HepG2 (cell line): ENCODE measurements at regions not wholly inside any gene's neighbourhood (a gene's known extent, or its start where the extent isn't known, plus 50 kb on each side); places are given as distances from the start of the nearest gene placed in this dataset.

Experiments
- GTF2F1 ChIP-seq: fragments of 150-350 bp; IDR thresholded peaks from 2 replicates; pipeline ENCODE4 v1.6.1; 2014; ENCODE audit warnings: low read length
- TF ChIP-seq, protein P1 (sequence below): sonication (generic); formaldehyde crosslinking; IDR thresholded peaks from 2 replicates; pipeline ENCODE4 v1.4.0; 2020; ENCODE audit warnings: missing genetic modification reagents
- TF ChIP-seq, protein P2 (sequence below): sonication (generic); formaldehyde crosslinking; IDR thresholded peaks from 2 replicates; pipeline ENCODE4 v1.4.0; 2020; ENCODE audit warnings: missing genetic modification reagents
- TF ChIP-seq, protein P3 (sequence below): sonication (generic); formaldehyde crosslinking; IDR thresholded peaks from 2 replicates; pipeline ENCODE4 v1.5.0; 2020; ENCODE audit warnings: mild to moderate bottlenecking, missing genetic modification reagents, moderate library complexity

DNA sequence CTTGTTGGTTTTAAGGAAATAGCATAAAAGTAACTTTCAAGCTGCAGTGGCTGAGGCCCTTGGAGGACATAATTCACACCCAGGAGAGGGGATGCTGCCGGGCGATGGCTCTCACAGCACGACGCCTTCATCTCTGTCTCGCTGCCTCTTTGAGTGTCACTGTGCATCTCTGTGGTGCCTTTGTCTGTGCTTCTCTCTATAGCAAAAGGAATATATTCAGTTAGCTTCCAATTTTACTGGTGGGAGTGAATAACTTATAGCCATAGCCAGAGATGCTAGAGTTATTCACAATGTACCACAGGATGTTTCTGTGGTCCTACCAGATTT, 276.7 kb downstream of the SYK start:
- TF ChIP-seq, protein P1, sequence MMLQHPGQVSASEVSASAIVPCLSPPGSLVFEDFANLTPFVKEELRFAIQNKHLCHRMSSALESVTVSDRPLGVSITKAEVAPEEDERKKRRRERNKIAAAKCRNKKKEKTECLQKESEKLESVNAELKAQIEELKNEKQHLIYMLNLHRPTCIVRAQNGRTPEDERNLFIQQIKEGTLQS (CRISPR knock-in tag) = no peak
- TF ChIP-seq, protein P2, sequence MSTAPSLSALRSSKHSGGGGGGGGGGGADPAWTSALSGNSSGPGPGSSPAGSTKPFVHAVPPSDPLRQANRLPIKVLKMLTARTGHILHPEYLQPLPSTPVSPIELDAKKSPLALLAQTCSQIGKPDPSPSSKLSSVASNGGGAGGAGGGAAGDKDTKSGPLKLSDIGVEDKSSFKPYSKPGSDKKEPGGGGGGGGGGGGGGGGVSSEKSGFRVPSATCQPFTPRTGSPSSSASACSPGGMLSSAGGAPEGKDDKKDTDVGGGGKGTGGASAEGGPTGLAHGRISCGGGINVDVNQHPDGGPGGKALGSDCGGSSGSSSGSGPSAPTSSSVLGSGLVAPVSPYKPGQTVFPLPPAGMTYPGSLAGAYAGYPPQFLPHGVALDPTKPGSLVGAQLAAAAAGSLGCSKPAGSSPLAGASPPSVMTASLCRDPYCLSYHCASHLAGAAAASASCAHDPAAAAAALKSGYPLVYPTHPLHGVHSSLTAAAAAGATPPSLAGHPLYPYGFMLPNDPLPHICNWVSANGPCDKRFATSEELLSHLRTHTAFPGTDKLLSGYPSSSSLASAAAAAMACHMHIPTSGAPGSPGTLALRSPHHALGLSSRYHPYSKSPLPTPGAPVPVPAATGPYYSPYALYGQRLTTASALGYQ (CRISPR knock-in tag) = no peak
- TF ChIP-seq, protein P3, sequence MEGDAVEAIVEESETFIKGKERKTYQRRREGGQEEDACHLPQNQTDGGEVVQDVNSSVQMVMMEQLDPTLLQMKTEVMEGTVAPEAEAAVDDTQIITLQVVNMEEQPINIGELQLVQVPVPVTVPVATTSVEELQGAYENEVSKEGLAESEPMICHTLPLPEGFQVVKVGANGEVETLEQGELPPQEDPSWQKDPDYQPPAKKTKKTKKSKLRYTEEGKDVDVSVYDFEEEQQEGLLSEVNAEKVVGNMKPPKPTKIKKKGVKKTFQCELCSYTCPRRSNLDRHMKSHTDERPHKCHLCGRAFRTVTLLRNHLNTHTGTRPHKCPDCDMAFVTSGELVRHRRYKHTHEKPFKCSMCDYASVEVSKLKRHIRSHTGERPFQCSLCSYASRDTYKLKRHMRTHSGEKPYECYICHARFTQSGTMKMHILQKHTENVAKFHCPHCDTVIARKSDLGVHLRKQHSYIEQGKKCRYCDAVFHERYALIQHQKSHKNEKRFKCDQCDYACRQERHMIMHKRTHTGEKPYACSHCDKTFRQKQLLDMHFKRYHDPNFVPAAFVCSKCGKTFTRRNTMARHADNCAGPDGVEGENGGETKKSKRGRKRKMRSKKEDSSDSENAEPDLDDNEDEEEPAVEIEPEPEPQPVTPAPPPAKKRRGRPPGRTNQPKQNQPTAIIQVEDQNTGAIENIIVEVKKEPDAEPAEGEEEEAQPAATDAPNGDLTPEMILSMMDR (CRISPR knock-in tag) = no peak
- TF ChIP-seq GTF2F1 = no peak
